GM18909 (cell line): ENCODE measurements at regions not wholly inside any gene's neighbourhood (a gene's known extent, or its start where the extent isn't known, plus 50 kb on each side); places are given as distances from the start of the nearest gene placed in this dataset.
"Not testable (repeated sequence)": the region's sequence is repeated elsewhere in the genome, so short reads cannot be mapped to it uniquely, and the experiment has no call there.

ENCODE experiments used
- ATAC-seq: cut with Tn5 transposase; IDR thresholded peaks from one replicate; pipeline ENCODE4 v1.9.1; 2021; ENCODE audit warnings: mild to moderate bottlenecking; ENCODE audit not compliant: unreplicated experiment, poor library complexity

- ATAC-seq: no peak
Measured at GRCh38 chr4:138487670-138488069, 245.5 kb upstream of the SLC7A11 start.

- no peak for ATAC-seq
Measured at GRCh38 chr4:138487230-138487629, 245.1 kb upstream of the SLC7A11 start.

GRCh38 chr4:138485498-138485897, 243.3 kb upstream of the SLC7A11 start:
- no peak for ATAC-seq

GRCh38 chr4:138475116-138475515, 233.0 kb upstream of the SLC7A11 start:
- no peak for ATAC-seq

GRCh38 chr4:138473339-138473738, 231.2 kb upstream of the SLC7A11 start:
- no peak for ATAC-seq

GRCh38 chr4:138460477-138461414, 218.6 kb upstream of the SLC7A11 start:
- ATAC-seq: no peak

GRCh38 chr4:138458751-138459150, 216.6 kb upstream of the SLC7A11 start:
- ATAC-seq: no peak

- not testable (repeated sequence) for ATAC-seq
Measured at GRCh38 chr4:138456349-138456748, 214.2 kb upstream of the SLC7A11 start.

GRCh38 chr4:138455097-138455496, 212.9 kb upstream of the SLC7A11 start:
- no peak for ATAC-seq

- no peak for ATAC-seq
Measured at GRCh38 chr4:138452826-138453225, 210.7 kb upstream of the SLC7A11 start.

- no peak for ATAC-seq
Measured at GRCh38 chr4:138451276-138451663, 209.1 kb upstream of the SLC7A11 start.

GRCh38 chr4:138450546-138451275, 208.6 kb upstream of the SLC7A11 start:
- ATAC-seq: no peak

GRCh38 chr4:138449938-138450337, 207.8 kb upstream of the SLC7A11 start:
- ATAC-seq: no peak

GRCh38 chr4:138448169-138448568, 206.0 kb upstream of the SLC7A11 start:
- no peak for ATAC-seq

GRCh38 chr4:138446456-138446855, 204.3 kb upstream of the SLC7A11 start:
- no peak for ATAC-seq

- no peak for ATAC-seq
Measured at GRCh38 chr4:138445098-138445497, 202.9 kb upstream of the SLC7A11 start.

GRCh38 chr4:138444260-138444659, 202.1 kb upstream of the SLC7A11 start:
- no peak for ATAC-seq

- ATAC-seq: no peak
Measured at GRCh38 chr4:138439143-138439581, 197.0 kb upstream of the SLC7A11 start.

GRCh38 chr4:138438608-138439007, 196.5 kb upstream of the SLC7A11 start:
- ATAC-seq: no peak

- no peak for ATAC-seq
Measured at GRCh38 chr4:138437263-138437851, 195.2 kb upstream of the SLC7A11 start.

- ATAC-seq: not testable (repeated sequence)
Measured at GRCh38 chr4:138435733-138436132, 193.6 kb upstream of the SLC7A11 start.
